HL-60 (cell line): ENCODE measurements at regions not wholly inside any gene's neighbourhood (a gene's known extent, or its start where the extent isn't known, plus 50 kb on each side); places are given as distances from the start of the nearest gene placed in this dataset.

Experiments used
- CTCF ChIP-seq: IDR thresholded peaks from one replicate; pipeline ENCODE4 v1.5.1; 2011; ENCODE audit warnings: low read length, control low read depth, inconsistent platforms; ENCODE audit not compliant: insufficient read depth
- POLR2AphosphoS5 ChIP-seq: IDR thresholded peaks from 2 replicates; pipeline ENCODE4 v1.6.1; 2012; ENCODE audit warnings: low read depth
- REST ChIP-seq: IDR thresholded peaks from 2 replicates; pipeline ENCODE4 v1.6.1; 2012; ENCODE audit warnings: low read depth; ENCODE audit not compliant: insufficient replicate concordance
- SPI1 ChIP-seq: IDR thresholded peaks from 2 replicates; pipeline ENCODE4 v1.6.1; 2012; ENCODE audit warnings: low read depth, mild to moderate bottlenecking, borderline replicate concordance

- TF ChIP-seq CTCF (no peak), POLR2AphosphoS5 (no peak), REST (no peak), SPI1 (no peak)
Measured at GRCh38 chr2:101587251-101587650, 110.3 kb upstream of the MAP4K4 start.
